Stimulated activated CD8-positive, alpha-beta memory T cell treated with anti-CD3 and anti-CD28 coated beads, Interleukin-12 subunit alpha, Interleukin-12 subunit beta, amount 100 ng/mL, for 1 hour (primary cell): ENCODE measurements at regions not wholly inside any gene's neighbourhood (a gene's known extent, or its start where the extent isn't known, plus 50 kb on each side); places are given as distances from the start of the nearest gene placed in this dataset.
"Not testable (repeated sequence)": the region's sequence is repeated elsewhere in the genome, so short reads cannot be mapped to it uniquely, and the experiment has no call there.

Experiments
- DNase-seq: peaks from one replicate; pipeline ENCODE4 v3.0.0-alpha.2; 2020; ENCODE audit warnings: low read depth

GRCh38 chr2:120628248-120628647 is 107.4 kb upstream of the GLI2 start:
- DNase-seq, result no peak

DNA sequence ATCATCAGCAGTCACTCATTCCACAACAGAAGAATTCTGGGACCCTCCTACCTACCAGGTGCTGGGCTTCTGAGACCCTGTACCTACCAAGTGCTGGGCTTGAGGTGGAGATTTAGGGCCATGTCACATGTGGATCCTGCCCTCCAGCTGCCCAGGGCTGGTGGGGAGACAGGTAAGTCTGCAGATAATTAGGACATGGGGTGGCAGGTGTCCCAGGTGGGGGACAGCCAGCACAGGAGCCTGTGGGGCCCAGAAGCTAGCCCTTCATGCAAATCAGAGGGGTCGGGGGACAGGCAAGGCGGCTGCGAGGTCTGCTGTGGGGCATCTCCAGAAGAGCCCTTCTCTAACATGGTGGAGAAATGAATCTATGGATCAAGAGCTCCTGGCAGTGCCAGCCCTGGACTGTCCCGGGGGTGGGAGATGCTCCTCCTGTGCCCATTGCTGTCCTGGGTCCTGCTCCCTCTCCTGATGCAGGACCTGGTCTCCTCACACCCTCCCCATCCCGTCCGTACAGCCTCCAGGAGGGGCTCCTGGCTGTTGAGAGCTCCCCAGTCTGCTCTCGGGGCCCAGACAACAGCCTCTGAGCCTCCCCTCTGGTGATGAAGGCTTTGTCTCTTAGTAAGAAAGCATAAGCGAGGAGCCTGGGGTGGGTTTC is 106.3 kb upstream of the GLI2 start:
- no peak for DNase-seq

GRCh38 chr2:120630031-120630701 is 105.5 kb upstream of the GLI2 start:
- DNase-seq, result no peak

DNA sequence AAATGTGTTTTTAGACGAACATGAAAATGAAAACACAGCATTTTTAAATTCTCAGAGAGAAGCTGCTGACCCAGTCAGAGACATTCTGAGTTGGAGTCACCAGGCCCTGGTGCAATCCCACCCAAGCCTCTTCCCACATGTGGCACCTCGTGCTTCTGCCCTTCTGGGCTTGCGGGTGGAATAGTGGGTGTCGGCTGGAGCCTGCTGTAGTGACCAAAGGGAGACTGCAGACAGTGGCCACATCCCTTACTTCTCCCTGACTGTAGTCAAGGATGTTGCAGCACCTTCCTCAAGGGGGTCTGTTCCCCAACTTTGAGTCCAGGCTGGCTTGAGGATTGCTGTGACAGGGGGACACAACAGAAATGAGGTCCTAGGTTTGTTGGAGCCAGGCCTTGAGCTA is 104.4 kb upstream of the GLI2 start:
- DNase-seq, result no peak

DNA sequence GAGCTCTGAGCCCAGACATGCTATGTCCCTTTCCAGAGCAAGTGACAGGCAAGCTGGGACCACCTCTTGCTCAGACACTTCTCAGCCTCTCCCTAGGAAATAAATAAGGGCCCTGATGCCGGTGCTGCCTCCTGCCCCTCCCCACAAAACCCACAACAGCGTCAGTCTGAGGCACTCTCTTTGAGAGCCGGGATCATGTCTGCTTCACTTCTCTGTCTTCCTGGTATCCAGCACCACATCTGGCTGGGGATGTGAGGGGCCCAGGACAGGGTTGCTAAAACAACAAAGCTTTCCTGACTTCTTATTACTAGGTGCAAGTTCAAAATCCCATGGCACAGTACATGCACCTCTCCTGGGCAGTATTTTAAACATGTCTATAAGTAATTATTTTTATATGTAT is 103.9 kb upstream of the GLI2 start:
- DNase-seq, result no peak

GRCh38 chr2:120632796-120633646 is 102.6 kb upstream of the GLI2 start:
- no peak for DNase-seq

GRCh38 chr2:120634533-120634932 is 101.1 kb upstream of the GLI2 start:
- DNase-seq, result no peak

GRCh38 chr2:120635146-120635545 is 100.5 kb upstream of the GLI2 start:
- DNase-seq, result no peak

DNA sequence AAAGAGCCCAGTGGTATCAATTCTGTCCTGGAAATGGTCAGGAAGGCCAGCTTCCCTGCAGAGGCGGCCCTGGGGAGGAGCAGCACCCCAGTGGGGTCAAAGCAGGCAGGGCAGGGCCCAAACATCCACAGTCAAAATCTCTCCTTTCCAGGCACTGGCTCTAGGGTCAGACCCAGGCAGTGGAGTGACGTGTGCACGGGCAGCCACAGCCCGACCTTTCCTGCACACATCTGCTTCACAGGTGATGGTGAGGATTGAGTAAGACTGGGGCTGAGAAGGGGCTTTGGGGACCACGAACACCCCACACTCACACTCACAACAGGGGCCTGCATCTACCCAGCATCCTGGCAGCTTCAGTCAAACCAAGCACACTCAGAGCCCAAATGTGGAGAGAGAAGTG is 97.8 kb upstream of the GLI2 start:
- DNase-seq, result no peak

DNA sequence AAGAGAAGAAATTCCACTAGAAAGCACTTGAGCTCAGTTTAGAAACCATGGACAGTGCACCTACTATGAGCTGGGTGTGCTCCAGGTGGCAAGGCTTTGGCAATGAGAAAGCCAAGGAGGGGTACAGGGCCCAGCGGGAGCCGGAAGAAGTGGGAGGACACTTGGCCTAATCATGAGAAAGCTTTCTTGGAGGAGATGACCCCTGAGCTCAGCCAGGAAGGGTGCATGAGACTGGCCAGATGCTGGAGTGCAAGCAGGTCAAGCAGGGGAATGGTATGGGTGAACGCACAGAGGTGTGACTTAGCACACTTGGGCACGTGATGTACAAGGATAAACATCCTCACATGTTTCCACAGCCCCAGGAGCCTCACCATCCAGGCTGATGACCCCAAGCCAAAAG is 97.2 kb upstream of the GLI2 start:
- no peak for DNase-seq

DNA sequence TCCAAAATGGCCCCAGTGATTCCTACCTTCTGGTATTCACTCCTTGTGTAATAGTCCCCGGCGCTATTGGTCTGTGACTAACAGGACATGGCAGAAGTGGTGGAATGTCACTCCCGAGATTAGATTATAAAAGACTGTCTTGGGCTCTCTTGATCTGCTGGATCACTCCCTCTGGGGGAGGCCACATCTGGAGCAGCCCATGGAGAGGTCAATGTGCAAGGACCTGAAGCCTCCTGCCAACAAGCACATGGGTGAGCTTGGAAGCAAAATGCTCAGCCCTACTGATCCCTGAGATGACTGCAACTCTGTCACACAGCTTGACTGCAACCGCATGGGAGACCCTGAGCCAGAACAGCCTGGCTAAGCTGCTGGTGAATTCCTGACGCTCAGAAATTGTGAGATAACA is 94.3 kb upstream of the GLI2 start:
- no peak for DNase-seq

DNA sequence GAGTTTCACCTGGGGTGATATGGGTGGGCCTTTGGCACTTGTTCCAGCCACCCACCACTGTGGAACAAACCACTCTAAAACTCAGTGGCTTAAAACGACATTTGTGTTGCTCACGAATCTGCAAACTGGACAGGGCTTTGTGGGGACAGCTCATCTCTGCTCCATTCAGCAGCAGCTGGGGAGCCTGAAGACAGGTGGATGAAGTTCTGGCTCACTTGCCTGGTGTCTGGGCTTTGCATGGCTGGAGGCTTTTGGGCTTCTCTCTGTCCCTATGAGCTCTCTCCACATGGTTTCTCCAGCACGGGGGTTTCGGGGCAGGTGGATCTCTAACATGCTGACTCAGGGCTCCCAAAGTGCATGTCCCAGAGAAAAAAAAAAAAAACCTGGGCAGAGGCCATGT is 93.0 kb upstream of the GLI2 start:
- no peak for DNase-seq

- no peak for DNase-seq
Measured at GRCh38 chr2:120646994-120647393, 88.7 kb upstream of the GLI2 start.

- no peak for DNase-seq
Measured at GRCh38 chr2:120647487-120647886, 88.2 kb upstream of the GLI2 start.

- not testable (repeated sequence) for DNase-seq
Measured at GRCh38 chr2:120649381-120649780, 86.3 kb upstream of the GLI2 start.

DNA sequence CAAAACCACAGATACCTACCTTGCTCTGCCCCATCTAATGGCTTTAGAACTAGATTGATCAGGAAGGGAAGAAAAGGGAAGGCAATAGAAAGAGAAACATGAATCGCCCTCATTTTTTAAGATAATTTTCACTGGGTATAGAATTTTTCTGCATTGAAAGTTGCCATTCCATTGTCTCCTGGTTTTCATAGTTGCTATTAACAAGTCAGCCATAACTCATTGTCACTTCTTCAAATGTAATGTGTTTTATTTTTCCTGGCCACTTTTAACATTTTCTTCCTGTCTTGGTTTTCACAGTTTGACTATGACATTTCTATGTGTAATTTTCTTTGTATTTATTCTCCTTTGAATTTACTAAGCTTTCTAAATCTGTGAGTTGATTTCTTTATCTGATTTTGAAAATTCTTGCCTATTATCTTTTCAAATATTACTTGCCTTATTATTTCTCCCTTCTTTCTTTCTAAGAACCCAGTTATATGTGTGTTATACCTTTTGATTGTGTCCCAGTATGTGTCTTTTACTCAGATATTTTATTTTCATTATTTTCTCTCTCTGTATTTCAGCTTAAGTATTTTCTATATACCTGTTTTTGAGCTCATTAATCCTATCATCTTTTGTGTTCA is 85.5 kb upstream of the GLI2 start:
- DNase-seq, result no peak

GRCh38 chr2:120651818-120652217 is 83.8 kb upstream of the GLI2 start:
- DNase-seq, result no peak

DNA sequence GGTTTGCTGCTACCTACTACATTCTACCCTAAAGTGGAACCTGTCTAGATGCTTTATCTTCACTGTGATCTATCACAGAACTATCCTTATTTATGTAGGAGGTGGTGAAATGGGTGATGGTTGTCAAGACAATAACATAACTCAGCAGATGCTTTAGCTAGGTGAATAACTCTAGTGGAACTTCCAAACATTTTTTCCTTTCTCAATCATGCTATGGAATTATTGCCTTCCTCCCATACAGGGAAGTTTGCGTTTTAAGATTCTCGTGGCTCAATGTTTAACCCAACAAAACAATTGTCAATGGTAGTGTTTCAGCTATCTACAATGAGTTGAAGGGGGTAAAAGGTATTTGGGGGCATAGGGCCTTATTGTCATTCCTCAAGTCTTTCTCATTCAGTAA is 82.6 kb upstream of the GLI2 start:
- DNase-seq, result no peak

- DNase-seq, result no peak
Measured at GRCh38 chr2:120653871-120654270, 81.8 kb upstream of the GLI2 start.

- DNase-seq, result no peak
Measured at GRCh38 chr2:120654381-120655134, 81.1 kb upstream of the GLI2 start.

- DNase-seq, result no peak
Measured at GRCh38 chr2:120656273-120656950, 79.3 kb upstream of the GLI2 start.
